ENCODE measurements at regions not wholly inside any gene's neighbourhood (a gene's known extent, or its start where the extent isn't known, plus 50 kb on each side); places are given as distances from the start of the nearest gene placed in this dataset.

DNA sequence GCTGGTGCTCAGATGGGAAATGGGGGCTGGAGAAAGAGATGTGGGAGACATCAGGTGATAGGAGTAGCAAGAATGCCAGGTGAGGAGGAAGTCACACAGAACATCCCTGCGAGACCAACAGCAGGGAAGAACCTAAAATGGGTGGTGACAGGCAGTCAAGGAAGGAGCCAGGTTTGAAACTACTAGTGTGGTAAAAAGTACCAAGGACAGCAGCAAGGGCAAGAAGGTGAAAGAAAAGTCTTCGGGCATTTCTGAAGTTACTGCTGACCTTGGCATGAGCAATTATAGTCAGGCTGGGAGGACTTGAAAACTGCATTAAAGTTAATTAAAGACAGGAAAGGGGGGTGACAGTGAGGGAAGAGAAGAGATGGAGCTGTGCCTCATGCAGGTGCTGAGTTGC is 410.4 kb downstream of the RAD51AP2 start:
- Histone ChIP-seq H3K4me1 (ENCODE audit: control insufficient read depth, insufficient read depth, low read length) (no peaks in the 10 kb centered on the region), H3K4me3 (ENCODE audit: low read depth in 2 of 2, low read length in 2 of 2) (no peak overlapping the region), H3K27me3 (ENCODE audit: control insufficient read depth, insufficient read depth, low read length) (no peaks in the 10 kb centered on the region), H3K36me3 (ENCODE audit: control insufficient read depth, insufficient read depth, low read length) (no peaks in the 10 kb centered on the region), H3K27ac (ENCODE audit: low read length) (no peak overlapping the region), H3K9me3 (ENCODE audit: control insufficient read depth, insufficient read depth, low read depth, low read length) (no peaks in the 10 kb centered on the region)
- no TSS peak for BruUV-seq (replicated peaks)
- ATAC-seq = no peak
- CTCF ChIA-PET = no interaction called here
- POLR2A ChIA-PET = no interaction called here
- in situ Hi-C loops (cut with HindIII; ENCODE audit: low pct_unique_long_range_greater_than_20kb, low sequenced_read_pairs) (no loop called here), intact Hi-C loops (cut with micrococcal nuclease; ENCODE audit: unreplicated experiment) (no loop called here)
- TF ChIP-seq, protein P1, sequence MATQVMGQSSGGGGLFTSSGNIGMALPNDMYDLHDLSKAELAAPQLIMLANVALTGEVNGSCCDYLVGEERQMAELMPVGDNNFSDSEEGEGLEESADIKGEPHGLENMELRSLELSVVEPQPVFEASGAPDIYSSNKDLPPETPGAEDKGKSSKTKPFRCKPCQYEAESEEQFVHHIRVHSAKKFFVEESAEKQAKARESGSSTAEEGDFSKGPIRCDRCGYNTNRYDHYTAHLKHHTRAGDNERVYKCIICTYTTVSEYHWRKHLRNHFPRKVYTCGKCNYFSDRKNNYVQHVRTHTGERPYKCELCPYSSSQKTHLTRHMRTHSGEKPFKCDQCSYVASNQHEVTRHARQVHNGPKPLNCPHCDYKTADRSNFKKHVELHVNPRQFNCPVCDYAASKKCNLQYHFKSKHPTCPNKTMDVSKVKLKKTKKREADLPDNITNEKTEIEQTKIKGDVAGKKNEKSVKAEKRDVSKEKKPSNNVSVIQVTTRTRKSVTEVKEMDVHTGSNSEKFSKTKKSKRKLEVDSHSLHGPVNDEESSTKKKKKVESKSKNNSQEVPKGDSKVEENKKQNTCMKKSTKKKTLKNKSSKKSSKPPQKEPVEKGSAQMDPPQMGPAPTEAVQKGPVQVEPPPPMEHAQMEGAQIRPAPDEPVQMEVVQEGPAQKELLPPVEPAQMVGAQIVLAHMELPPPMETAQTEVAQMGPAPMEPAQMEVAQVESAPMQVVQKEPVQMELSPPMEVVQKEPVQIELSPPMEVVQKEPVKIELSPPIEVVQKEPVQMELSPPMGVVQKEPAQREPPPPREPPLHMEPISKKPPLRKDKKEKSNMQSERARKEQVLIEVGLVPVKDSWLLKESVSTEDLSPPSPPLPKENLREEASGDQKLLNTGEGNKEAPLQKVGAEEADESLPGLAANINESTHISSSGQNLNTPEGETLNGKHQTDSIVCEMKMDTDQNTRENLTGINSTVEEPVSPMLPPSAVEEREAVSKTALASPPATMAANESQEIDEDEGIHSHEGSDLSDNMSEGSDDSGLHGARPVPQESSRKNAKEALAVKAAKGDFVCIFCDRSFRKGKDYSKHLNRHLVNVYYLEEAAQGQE (IDR thresholded peaks at IDR 0.05; ENCODE audit: insufficient read depth in 1 of 2, low read depth in 2 of 2, low read length in 1 of 2) = peak in 1 of 2 experiments; percentile 19; a peak in 1 of 4 replicates
- TF ChIP-seq POLR2AphosphoS5 (IDR thresholded peaks at IDR 0.05; ENCODE audit: low read depth, low read length) = no peak
- no peak for DNase-seq (ENCODE audit: low read depth, low spot score)

DNA sequence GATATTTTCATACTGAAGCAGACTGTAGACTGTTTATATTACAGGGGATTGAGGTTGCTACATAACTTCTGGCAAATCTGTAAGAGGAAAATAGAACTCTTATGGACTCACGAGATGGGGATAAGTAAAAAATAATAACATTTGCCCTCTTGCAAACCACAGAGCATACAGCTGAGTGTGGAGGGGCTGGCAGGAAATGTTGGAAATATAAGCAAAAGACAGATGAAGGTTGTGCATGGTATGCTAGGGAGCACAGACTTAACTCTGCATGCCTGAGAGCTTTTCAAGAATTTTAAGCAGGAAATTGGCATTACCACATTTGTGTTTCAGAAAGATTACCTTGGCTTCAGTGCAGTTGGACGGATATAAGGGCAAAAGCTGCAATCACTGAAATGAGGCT is 411.1 kb downstream of the RAD51AP2 start:
- ATAC-seq = no peak
- POLR2A ChIA-PET = no interaction called here
- H3K27ac ChIP-seq (ENCODE audit: low read length) = no peak overlapping the region
- in situ Hi-C loops (cut with HindIII; ENCODE audit: low pct_unique_long_range_greater_than_20kb, low sequenced_read_pairs) = no loop called here
- CTCF ChIA-PET = no interaction called here
- H3K9me3 ChIP-seq (ENCODE audit: control insufficient read depth, insufficient read depth, low read depth, low read length) = no peaks in the 10 kb centered on the region
- H3K27me3 ChIP-seq (ENCODE audit: control insufficient read depth, insufficient read depth, low read length) = no peaks in the 10 kb centered on the region
- intact Hi-C loops (cut with micrococcal nuclease; ENCODE audit: unreplicated experiment) = no loop called here
- no peak overlapping the region for H3K4me3 ChIP-seq (ENCODE audit: low read depth in 2 of 2, low read length in 2 of 2)
- H3K4me1 ChIP-seq (ENCODE audit: control insufficient read depth, insufficient read depth, low read length) = no peaks in the 10 kb centered on the region
- no TSS peak for BruUV-seq (replicated peaks)
- no peak for TF ChIP-seq SIN3A (IDR thresholded peaks at IDR 0.05; ENCODE audit: borderline replicate concordance, insufficient read depth, low read depth, low read length)
- no peak for TF ChIP-seq TCF7L2 (IDR thresholded peaks at IDR 0.05; ENCODE audit: low read depth, low read length)
- TF ChIP-seq POLR2AphosphoS5 (IDR thresholded peaks at IDR 0.05; ENCODE audit: low read depth, low read length) = no peak
- TF ChIP-seq, protein P2, sequence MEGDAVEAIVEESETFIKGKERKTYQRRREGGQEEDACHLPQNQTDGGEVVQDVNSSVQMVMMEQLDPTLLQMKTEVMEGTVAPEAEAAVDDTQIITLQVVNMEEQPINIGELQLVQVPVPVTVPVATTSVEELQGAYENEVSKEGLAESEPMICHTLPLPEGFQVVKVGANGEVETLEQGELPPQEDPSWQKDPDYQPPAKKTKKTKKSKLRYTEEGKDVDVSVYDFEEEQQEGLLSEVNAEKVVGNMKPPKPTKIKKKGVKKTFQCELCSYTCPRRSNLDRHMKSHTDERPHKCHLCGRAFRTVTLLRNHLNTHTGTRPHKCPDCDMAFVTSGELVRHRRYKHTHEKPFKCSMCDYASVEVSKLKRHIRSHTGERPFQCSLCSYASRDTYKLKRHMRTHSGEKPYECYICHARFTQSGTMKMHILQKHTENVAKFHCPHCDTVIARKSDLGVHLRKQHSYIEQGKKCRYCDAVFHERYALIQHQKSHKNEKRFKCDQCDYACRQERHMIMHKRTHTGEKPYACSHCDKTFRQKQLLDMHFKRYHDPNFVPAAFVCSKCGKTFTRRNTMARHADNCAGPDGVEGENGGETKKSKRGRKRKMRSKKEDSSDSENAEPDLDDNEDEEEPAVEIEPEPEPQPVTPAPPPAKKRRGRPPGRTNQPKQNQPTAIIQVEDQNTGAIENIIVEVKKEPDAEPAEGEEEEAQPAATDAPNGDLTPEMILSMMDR (IDR thresholded peaks at IDR 0.05) = no peak
- TF ChIP-seq, protein P1 (IDR thresholded peaks at IDR 0.05; ENCODE audit: insufficient read depth in 1 of 2, low read depth in 2 of 2, low read length in 1 of 2) = no peak
- DNase-seq (ENCODE audit: low read depth, low spot score) = no peak
- no peaks in the 10 kb centered on the region for H3K36me3 ChIP-seq (ENCODE audit: control insufficient read depth, insufficient read depth, low read length)

All from Panc1 (cell line).